GM12878 (cell line): ENCODE measurements at regions not wholly inside any gene's neighbourhood (a gene's known extent, or its start where the extent isn't known, plus 50 kb on each side); places are given as distances from the start of the nearest gene placed in this dataset.
A peak's percentile ranks its signal among the peaks of the same experiment; 100 is the strongest.

Experiments
- EGR1 ChIP-seq, 2 experiments: IDR thresholded peaks; 1 replicate in 1 of 2; 2 replicates in 1 of 2; pipeline ENCODE4 v1.6.1; 2011 to 2012; ENCODE audit warnings: low read depth in 2 of 2, low read length in 2 of 2, borderline replicate concordance in 1 of 2, mild to moderate bottlenecking in 1 of 2, moderate library complexity in 1 of 2
- EP300 ChIP-seq, 2 experiments: fragments of 150-350 bp in 1 of 2; IDR thresholded peaks; 2 replicates each; pipeline ENCODE4 v1.6.1; 2011 to 2012; ENCODE audit warnings: low read depth in 2 of 2, low read length in 2 of 2, borderline replicate concordance in 1 of 2, improper control_type of control experiment in 1 of 2, inconsistent platforms in 1 of 2; ENCODE audit not compliant: control insufficient read depth in 1 of 2
- FOXK2 ChIP-seq: fragments of 450-650 bp; IDR thresholded peaks from 2 replicates; pipeline ENCODE4 v1.6.1; 2017; ENCODE audit warnings: mild to moderate bottlenecking, moderate library complexity
- HDGF ChIP-seq: fragments of 450-650 bp; IDR thresholded peaks from 2 replicates; pipeline ENCODE4 v1.6.1; 2016; ENCODE audit warnings: antibody characterized with exemption
- MEF2B ChIP-seq: fragments of 450-650 bp; IDR thresholded peaks from 2 replicates; pipeline ENCODE4 v1.6.1; 2018; ENCODE audit warnings: mild to moderate bottlenecking, moderate library complexity; ENCODE audit not compliant: partially characterized antibody, poor library complexity, severe bottlenecking
- NFIC ChIP-seq: IDR thresholded peaks from 2 replicates; pipeline ENCODE4 v1.6.1; 2012; ENCODE audit warnings: low read depth, mild to moderate bottlenecking, inconsistent platforms, low read length, moderate library complexity
- NR2C1 ChIP-seq: fragments of 450-650 bp; IDR thresholded peaks from 2 replicates; pipeline ENCODE4 v1.6.1; 2017; ENCODE audit warnings: antibody characterized with exemption, mild to moderate bottlenecking, moderate library complexity
- RUNX3 ChIP-seq: IDR thresholded peaks from 2 replicates; pipeline ENCODE4 v1.6.1; 2012; ENCODE audit warnings: low read length, inconsistent platforms
- SIX5 ChIP-seq: IDR thresholded peaks from 2 replicates; pipeline ENCODE4 v1.6.1; 2011; ENCODE audit warnings: mild to moderate bottlenecking, low read depth, low read length, moderate library complexity; ENCODE audit not compliant: severe bottlenecking
- SMARCA5 ChIP-seq: fragments of 450-650 bp; IDR thresholded peaks from 2 replicates; pipeline ENCODE4 v1.6.1; 2017; ENCODE audit warnings: mild to moderate bottlenecking
- YBX1 ChIP-seq: fragments of 450-650 bp; IDR thresholded peaks from 2 replicates; pipeline ENCODE4 v1.6.1; 2016; ENCODE audit warnings: antibody characterized with exemption
- YY1 ChIP-seq: IDR thresholded peaks from 2 replicates; pipeline ENCODE4 v1.6.1; 2011; ENCODE audit warnings: low read depth, mild to moderate bottlenecking, low read length
- ZBED1 ChIP-seq: IDR thresholded peaks from 2 replicates; pipeline ENCODE4 v1.6.1; 2016; ENCODE audit warnings: borderline replicate concordance
- TF ChIP-seq, protein P1 (sequence below): IDR thresholded peaks from 2 replicates; pipeline ENCODE4 v1.6.1; 2012; ENCODE audit warnings: improper control_type of control experiment, low read depth, low read length; ENCODE audit not compliant: insufficient replicate concordance
- TF ChIP-seq, protein P2 (sequence below): IDR thresholded peaks from 2 replicates; pipeline ENCODE4 v1.6.1; 2011; ENCODE audit warnings: borderline replicate concordance, low read depth, mild to moderate bottlenecking, moderate library complexity, low read length; ENCODE audit not compliant: insufficient read depth, poor library complexity, severe bottlenecking
- TF ChIP-seq, protein P3 (sequence below): fragments of 450-650 bp; formaldehyde crosslinking; IDR thresholded peaks from 2 replicates; pipeline ENCODE4 v1.4.0; 2022; ENCODE audit warnings: mild to moderate bottlenecking, moderate library complexity
- TF ChIP-seq, protein P4 (sequence below): fragments of 450-650 bp; IDR thresholded peaks from 2 replicates; pipeline ENCODE4 v1.6.1; 2017; ENCODE audit warnings: borderline replicate concordance

DNA sequence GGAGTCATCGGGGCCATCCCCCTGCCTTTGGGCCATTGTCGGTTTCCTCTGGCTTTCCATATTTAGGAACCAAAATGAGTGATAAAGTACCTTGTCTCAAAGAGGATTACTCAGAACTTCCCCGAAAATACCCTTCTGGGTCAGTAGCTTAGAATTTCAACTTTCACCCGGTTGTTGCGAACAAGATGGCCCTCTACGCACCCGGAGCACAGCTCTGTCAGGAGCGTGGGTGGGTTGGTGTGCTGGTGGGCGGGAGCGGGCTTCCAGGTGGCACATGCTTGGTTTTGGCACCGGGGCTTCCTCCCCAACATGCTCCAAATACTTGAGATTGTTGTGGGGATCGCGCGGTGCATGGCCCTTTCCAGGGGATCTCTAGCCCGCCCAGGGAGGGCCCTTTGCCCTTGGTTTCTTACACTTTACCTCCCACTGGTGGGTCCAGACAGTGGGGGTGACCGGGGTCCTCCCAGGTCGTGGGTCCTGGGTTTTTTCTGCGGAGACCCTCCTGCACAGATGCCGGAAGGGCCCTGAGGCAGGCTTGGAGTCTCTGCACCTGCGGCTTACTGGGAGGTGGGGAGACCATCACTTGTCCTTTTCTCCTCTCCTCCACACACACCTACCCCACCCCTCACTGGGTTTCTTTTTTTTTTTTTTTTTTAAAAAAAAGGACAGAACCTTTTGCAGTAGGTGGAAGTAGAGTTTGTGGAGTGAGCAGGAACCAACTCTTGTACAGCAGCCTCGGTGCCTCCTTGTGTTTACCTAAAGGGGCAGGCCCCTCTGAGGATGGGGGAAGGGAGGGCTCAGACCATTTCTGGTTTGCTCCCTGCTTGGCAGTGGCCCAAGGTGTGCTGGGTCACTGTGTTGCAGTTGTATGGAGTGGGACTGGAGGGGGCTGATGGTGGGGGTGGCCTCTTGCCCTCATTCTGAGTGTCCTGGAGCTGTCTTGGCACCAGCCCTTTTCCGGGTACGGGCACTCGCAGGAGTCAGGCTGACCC, 142.1 kb downstream of the SEC14L1 start (continued):
- TF ChIP-seq, protein P1, sequence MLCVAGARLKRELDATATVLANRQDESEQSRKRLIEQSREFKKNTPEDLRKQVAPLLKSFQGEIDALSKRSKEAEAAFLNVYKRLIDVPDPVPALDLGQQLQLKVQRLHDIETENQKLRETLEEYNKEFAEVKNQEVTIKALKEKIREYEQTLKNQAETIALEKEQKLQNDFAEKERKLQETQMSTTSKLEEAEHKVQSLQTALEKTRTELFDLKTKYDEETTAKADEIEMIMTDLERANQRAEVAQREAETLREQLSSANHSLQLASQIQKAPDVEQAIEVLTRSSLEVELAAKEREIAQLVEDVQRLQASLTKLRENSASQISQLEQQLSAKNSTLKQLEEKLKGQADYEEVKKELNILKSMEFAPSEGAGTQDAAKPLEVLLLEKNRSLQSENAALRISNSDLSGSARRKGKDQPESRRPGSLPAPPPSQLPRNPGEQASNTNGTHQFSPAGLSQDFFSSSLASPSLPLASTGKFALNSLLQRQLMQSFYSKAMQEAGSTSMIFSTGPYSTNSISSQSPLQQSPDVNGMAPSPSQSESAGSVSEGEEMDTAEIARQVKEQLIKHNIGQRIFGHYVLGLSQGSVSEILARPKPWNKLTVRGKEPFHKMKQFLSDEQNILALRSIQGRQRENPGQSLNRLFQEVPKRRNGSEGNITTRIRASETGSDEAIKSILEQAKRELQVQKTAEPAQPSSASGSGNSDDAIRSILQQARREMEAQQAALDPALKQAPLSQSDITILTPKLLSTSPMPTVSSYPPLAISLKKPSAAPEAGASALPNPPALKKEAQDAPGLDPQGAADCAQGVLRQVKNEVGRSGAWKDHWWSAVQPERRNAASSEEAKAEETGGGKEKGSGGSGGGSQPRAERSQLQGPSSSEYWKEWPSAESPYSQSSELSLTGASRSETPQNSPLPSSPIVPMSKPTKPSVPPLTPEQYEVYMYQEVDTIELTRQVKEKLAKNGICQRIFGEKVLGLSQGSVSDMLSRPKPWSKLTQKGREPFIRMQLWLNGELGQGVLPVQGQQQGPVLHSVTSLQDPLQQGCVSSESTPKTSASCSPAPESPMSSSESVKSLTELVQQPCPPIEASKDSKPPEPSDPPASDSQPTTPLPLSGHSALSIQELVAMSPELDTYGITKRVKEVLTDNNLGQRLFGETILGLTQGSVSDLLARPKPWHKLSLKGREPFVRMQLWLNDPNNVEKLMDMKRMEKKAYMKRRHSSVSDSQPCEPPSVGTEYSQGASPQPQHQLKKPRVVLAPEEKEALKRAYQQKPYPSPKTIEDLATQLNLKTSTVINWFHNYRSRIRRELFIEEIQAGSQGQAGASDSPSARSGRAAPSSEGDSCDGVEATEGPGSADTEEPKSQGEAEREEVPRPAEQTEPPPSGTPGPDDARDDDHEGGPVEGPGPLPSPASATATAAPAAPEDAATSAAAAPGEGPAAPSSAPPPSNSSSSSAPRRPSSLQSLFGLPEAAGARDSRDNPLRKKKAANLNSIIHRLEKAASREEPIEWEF: no peak
- TF ChIP-seq SIX5 (no peak), RUNX3 (peak; percentile 51), HDGF (no peak), ZBED1 (0 out of 2 replicates have a peak, but pooled peaks have one; percentile 33), EP300 (IDR thresholded peaks at IDR 0.05; ENCODE audit: borderline replicate concordance in 1 of 2, control insufficient read depth in 1 of 2, low read depth in 2 of 2, low read length in 2 of 2) (no peak), SMARCA5 (no peak), FOXK2 (no peak), EGR1 (IDR thresholded peaks at IDR 0.05; ENCODE audit: borderline replicate concordance in 1 of 2, low read depth in 2 of 2, low read length in 2 of 2) (peak in 1 of 2 experiments; percentile 81; a peak in 2 of 3 replicates), NFIC (peak; percentile 21; the same call in 1 of the 2 replicates), MEF2B (peak; percentile 28), NR2C1 (peak; percentile 48; the same call in 1 of the 2 replicates), YY1 (peak; percentile 80), YBX1 (no peak)
- TF ChIP-seq, protein P2, sequence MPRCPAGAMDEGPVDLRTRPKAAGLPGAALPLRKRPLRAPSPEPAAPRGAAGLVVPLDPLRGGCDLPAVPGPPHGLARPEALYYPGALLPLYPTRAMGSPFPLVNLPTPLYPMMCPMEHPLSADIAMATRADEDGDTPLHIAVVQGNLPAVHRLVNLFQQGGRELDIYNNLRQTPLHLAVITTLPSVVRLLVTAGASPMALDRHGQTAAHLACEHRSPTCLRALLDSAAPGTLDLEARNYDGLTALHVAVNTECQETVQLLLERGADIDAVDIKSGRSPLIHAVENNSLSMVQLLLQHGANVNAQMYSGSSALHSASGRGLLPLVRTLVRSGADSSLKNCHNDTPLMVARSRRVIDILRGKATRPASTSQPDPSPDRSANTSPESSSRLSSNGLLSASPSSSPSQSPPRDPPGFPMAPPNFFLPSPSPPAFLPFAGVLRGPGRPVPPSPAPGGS: peak; percentile 45
- TF ChIP-seq, protein P3, sequence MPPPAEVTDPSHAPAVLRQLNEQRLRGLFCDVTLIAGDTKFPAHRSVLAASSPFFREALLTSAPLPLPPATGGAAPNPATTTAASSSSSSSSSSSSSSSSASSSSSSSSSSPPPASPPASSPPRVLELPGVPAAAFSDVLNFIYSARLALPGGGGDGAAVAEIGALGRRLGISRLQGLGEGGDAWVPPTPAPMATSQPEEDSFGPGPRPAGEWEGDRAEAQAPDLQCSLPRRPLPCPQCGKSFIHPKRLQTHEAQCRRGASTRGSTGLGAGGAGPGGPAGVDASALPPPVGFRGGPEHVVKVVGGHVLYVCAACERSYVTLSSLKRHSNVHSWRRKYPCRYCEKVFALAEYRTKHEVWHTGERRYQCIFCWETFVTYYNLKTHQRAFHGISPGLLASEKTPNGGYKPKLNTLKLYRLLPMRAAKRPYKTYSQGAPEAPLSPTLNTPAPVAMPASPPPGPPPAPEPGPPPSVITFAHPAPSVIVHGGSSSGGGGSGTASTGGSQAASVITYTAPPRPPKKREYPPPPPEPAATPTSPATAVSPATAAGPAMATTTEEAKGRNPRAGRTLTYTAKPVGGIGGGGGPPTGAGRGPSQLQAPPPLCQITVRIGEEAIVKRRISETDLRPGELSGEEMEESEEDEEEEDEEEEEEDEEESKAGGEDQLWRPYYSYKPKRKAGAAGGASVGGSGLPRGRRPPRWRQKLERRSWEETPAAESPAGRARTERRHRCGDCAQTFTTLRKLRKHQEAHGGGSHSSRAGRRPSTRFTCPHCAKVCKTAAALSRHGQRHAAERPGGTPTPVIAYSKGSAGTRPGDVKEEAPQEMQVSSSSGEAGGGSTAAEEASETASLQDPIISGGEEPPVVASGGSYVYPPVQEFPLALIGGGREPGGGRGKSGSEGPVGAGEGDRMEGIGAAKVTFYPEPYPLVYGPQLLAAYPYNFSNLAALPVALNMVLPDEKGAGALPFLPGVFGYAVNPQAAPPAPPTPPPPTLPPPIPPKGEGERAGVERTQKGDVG (CRISPR knock-in tag): no peak
- TF ChIP-seq, protein P4, sequence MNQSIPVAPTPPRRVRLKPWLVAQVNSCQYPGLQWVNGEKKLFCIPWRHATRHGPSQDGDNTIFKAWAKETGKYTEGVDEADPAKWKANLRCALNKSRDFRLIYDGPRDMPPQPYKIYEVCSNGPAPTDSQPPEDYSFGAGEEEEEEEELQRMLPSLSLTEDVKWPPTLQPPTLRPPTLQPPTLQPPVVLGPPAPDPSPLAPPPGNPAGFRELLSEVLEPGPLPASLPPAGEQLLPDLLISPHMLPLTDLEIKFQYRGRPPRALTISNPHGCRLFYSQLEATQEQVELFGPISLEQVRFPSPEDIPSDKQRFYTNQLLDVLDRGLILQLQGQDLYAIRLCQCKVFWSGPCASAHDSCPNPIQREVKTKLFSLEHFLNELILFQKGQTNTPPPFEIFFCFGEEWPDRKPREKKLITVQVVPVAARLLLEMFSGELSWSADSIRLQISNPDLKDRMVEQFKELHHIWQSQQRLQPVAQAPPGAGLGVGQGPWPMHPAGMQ: no peak
